Neural cell (in vitro differentiated cells): ENCODE measurements at regions not wholly inside any gene's neighbourhood (a gene's known extent, or its start where the extent isn't known, plus 50 kb on each side); places are given as distances from the start of the nearest gene placed in this dataset.

Source experiments
- EP300 ChIP-seq: fragments of 450-650 bp; conservative IDR thresholded peaks from 2 replicates; pipeline ENCODE4 v1.6.1; 2014; ENCODE audit warnings: antibody characterized with exemption, mild to moderate bottlenecking, moderate library complexity; ENCODE audit not compliant: poor library complexity, severe bottlenecking
- EZH2 ChIP-seq: fragments of 200-600, 300-800 bp; shearing (Covaris generic), sonication (generic); IDR thresholded peaks from 2 replicates; pipeline ENCODE4 v1.6.1; 2014; ENCODE audit warnings: antibody characterized with exemption, low read length, borderline replicate concordance, mild to moderate bottlenecking; ENCODE audit not compliant: insufficient read depth, poor library complexity, severe bottlenecking
- MXI1 ChIP-seq: fragments of 450-650 bp; conservative IDR thresholded peaks from 2 replicates; pipeline ENCODE4 v1.6.1; 2014; ENCODE audit warnings: antibody characterized with exemption, mild to moderate bottlenecking; ENCODE audit not compliant: poor library complexity, severe bottlenecking
- POLR2AphosphoS5 ChIP-seq: IDR thresholded peaks from 2 replicates; pipeline ENCODE4 v1.6.1; 2012
- RAD21 ChIP-seq: fragments of 450-650 bp; conservative IDR thresholded peaks from 2 replicates; pipeline ENCODE4 v1.6.1; 2014; ENCODE audit warnings: antibody characterized with exemption, mild to moderate bottlenecking, moderate library complexity
- SMC3 ChIP-seq: fragments of 450-650 bp; conservative IDR thresholded peaks from 2 replicates; pipeline ENCODE4 v1.6.1; 2014; ENCODE audit warnings: antibody characterized with exemption, mild to moderate bottlenecking, moderate library complexity; ENCODE audit not compliant: poor library complexity
- TF ChIP-seq, protein P1 (sequence below): fragments of 450-650 bp; IDR thresholded peaks from 2 replicates; pipeline ENCODE4 v1.5.1; 2014; ENCODE audit warnings: antibody characterized with exemption, mild to moderate bottlenecking, moderate library complexity; ENCODE audit not compliant: poor library complexity, severe bottlenecking
- TF ChIP-seq, protein P2 (sequence below): IDR thresholded peaks from 2 replicates; pipeline ENCODE4 v1.6.1; 2012; ENCODE audit warnings: borderline replicate concordance

DNA sequence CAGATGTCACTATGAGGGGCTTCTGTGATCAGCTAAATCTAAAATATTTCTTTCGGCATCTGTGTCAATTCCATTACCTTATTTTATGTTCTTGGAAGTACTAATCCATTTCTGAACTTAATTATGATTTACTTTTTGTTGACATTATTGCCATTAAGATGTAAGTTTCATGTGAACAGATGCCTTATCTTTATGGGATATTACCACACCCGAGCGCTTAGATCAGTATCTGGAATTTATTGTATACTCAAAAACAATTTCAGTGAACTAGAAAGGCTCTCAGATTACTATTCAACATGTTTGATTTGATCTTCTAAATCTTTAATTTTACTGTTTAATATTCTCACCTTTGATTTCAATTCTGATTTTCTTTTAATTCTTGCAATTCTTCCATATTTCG lies 567.7 kb upstream of the TLE4 start:
- TF ChIP-seq, protein P1, sequence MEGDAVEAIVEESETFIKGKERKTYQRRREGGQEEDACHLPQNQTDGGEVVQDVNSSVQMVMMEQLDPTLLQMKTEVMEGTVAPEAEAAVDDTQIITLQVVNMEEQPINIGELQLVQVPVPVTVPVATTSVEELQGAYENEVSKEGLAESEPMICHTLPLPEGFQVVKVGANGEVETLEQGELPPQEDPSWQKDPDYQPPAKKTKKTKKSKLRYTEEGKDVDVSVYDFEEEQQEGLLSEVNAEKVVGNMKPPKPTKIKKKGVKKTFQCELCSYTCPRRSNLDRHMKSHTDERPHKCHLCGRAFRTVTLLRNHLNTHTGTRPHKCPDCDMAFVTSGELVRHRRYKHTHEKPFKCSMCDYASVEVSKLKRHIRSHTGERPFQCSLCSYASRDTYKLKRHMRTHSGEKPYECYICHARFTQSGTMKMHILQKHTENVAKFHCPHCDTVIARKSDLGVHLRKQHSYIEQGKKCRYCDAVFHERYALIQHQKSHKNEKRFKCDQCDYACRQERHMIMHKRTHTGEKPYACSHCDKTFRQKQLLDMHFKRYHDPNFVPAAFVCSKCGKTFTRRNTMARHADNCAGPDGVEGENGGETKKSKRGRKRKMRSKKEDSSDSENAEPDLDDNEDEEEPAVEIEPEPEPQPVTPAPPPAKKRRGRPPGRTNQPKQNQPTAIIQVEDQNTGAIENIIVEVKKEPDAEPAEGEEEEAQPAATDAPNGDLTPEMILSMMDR: no peak
- no peak for TF ChIP-seq MXI1
- no peak for TF ChIP-seq EP300
- no peak for TF ChIP-seq RAD21
- TF ChIP-seq POLR2AphosphoS5: no peak
- no peak for TF ChIP-seq SMC3
- TF ChIP-seq EZH2: no peak
- TF ChIP-seq, protein P2, sequence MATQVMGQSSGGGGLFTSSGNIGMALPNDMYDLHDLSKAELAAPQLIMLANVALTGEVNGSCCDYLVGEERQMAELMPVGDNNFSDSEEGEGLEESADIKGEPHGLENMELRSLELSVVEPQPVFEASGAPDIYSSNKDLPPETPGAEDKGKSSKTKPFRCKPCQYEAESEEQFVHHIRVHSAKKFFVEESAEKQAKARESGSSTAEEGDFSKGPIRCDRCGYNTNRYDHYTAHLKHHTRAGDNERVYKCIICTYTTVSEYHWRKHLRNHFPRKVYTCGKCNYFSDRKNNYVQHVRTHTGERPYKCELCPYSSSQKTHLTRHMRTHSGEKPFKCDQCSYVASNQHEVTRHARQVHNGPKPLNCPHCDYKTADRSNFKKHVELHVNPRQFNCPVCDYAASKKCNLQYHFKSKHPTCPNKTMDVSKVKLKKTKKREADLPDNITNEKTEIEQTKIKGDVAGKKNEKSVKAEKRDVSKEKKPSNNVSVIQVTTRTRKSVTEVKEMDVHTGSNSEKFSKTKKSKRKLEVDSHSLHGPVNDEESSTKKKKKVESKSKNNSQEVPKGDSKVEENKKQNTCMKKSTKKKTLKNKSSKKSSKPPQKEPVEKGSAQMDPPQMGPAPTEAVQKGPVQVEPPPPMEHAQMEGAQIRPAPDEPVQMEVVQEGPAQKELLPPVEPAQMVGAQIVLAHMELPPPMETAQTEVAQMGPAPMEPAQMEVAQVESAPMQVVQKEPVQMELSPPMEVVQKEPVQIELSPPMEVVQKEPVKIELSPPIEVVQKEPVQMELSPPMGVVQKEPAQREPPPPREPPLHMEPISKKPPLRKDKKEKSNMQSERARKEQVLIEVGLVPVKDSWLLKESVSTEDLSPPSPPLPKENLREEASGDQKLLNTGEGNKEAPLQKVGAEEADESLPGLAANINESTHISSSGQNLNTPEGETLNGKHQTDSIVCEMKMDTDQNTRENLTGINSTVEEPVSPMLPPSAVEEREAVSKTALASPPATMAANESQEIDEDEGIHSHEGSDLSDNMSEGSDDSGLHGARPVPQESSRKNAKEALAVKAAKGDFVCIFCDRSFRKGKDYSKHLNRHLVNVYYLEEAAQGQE: no peak
